HL-60 (cell line): ENCODE measurements at regions not wholly inside any gene's neighbourhood (a gene's known extent, or its start where the extent isn't known, plus 50 kb on each side); places are given as distances from the start of the nearest gene placed in this dataset.

Source experiments
- DNase-seq, 2 experiments: peaks; one replicate each; pipeline ENCODE4 v3.0.0-alpha.2; 2010 to 2020; ENCODE audit warnings: low read depth in 1 of 2, low spot score in 1 of 2
- H3K27ac ChIP-seq: fragments of 250-450 bp; sonication (Bioruptor Pico); replicated peaks from 2 replicates; pipeline ENCODE4 v1.5.1; 2020; ENCODE audit warnings: mild to moderate bottlenecking, moderate library complexity
- H3K27me3 ChIP-seq: fragments of 250-450 bp; sonication (Bioruptor Pico); 2 replicates; pipeline ENCODE4 v1.5.1; 2021; ENCODE audit warnings: mild to moderate bottlenecking, moderate library complexity; ENCODE audit not compliant: insufficient read depth, poor library complexity, severe bottlenecking
- H3K4me3 ChIP-seq: replicated peaks from 2 replicates; pipeline ENCODE4 v1.5.1; 2011; ENCODE audit warnings: mild to moderate bottlenecking, control low read depth, low read length; ENCODE audit not compliant: insufficient read depth
- GABPA ChIP-seq: IDR thresholded peaks from 2 replicates; pipeline ENCODE4 v1.6.1; 2012; ENCODE audit warnings: low read depth
- POLR2AphosphoS5 ChIP-seq: IDR thresholded peaks from 2 replicates; pipeline ENCODE4 v1.6.1; 2012; ENCODE audit warnings: low read depth
- SPI1 ChIP-seq: IDR thresholded peaks from 2 replicates; pipeline ENCODE4 v1.6.1; 2012; ENCODE audit warnings: low read depth, mild to moderate bottlenecking, borderline replicate concordance
- TF ChIP-seq, protein P1 (sequence below): IDR thresholded peaks from 2 replicates; pipeline ENCODE4 v1.6.1; 2012; ENCODE audit warnings: low read depth; ENCODE audit not compliant: insufficient replicate concordance
- TF ChIP-seq, protein P2 (sequence below): IDR thresholded peaks from one replicate; pipeline ENCODE4 v1.5.1; 2011; ENCODE audit warnings: low read length, control low read depth, inconsistent platforms; ENCODE audit not compliant: insufficient read depth

DNA sequence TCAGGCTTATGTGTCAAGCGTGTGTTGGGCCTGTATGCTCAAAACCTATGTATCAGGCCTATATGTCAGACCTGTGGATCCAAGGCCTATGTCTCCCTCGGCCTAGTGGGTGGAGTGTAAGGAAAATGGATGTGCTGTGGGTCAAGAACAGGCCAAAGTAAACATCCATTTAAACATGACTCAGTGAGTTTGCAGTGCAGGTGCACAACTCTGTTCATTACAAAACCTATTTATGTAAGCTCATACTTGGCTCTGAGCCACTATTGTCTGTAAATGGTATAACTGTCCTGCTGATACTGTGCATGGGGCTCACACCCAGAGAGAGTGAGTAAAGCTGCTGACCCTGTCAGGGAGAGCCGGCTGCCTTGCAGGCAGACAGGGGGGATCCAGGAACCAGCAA, 249.7 kb upstream of the AVPR1A start:
- no peak for DNase-seq
- no peaks in the 10 kb centered on the region for H3K27me3 ChIP-seq
- no peak overlapping the region for H3K27ac ChIP-seq
- TF ChIP-seq GABPA: no peak
- TF ChIP-seq, protein P1, sequence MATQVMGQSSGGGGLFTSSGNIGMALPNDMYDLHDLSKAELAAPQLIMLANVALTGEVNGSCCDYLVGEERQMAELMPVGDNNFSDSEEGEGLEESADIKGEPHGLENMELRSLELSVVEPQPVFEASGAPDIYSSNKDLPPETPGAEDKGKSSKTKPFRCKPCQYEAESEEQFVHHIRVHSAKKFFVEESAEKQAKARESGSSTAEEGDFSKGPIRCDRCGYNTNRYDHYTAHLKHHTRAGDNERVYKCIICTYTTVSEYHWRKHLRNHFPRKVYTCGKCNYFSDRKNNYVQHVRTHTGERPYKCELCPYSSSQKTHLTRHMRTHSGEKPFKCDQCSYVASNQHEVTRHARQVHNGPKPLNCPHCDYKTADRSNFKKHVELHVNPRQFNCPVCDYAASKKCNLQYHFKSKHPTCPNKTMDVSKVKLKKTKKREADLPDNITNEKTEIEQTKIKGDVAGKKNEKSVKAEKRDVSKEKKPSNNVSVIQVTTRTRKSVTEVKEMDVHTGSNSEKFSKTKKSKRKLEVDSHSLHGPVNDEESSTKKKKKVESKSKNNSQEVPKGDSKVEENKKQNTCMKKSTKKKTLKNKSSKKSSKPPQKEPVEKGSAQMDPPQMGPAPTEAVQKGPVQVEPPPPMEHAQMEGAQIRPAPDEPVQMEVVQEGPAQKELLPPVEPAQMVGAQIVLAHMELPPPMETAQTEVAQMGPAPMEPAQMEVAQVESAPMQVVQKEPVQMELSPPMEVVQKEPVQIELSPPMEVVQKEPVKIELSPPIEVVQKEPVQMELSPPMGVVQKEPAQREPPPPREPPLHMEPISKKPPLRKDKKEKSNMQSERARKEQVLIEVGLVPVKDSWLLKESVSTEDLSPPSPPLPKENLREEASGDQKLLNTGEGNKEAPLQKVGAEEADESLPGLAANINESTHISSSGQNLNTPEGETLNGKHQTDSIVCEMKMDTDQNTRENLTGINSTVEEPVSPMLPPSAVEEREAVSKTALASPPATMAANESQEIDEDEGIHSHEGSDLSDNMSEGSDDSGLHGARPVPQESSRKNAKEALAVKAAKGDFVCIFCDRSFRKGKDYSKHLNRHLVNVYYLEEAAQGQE: no peak
- TF ChIP-seq SPI1: no peak
- TF ChIP-seq, protein P2, sequence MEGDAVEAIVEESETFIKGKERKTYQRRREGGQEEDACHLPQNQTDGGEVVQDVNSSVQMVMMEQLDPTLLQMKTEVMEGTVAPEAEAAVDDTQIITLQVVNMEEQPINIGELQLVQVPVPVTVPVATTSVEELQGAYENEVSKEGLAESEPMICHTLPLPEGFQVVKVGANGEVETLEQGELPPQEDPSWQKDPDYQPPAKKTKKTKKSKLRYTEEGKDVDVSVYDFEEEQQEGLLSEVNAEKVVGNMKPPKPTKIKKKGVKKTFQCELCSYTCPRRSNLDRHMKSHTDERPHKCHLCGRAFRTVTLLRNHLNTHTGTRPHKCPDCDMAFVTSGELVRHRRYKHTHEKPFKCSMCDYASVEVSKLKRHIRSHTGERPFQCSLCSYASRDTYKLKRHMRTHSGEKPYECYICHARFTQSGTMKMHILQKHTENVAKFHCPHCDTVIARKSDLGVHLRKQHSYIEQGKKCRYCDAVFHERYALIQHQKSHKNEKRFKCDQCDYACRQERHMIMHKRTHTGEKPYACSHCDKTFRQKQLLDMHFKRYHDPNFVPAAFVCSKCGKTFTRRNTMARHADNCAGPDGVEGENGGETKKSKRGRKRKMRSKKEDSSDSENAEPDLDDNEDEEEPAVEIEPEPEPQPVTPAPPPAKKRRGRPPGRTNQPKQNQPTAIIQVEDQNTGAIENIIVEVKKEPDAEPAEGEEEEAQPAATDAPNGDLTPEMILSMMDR: no peak
- no peak for TF ChIP-seq POLR2AphosphoS5
- no peak overlapping the region for H3K4me3 ChIP-seq

DNA sequence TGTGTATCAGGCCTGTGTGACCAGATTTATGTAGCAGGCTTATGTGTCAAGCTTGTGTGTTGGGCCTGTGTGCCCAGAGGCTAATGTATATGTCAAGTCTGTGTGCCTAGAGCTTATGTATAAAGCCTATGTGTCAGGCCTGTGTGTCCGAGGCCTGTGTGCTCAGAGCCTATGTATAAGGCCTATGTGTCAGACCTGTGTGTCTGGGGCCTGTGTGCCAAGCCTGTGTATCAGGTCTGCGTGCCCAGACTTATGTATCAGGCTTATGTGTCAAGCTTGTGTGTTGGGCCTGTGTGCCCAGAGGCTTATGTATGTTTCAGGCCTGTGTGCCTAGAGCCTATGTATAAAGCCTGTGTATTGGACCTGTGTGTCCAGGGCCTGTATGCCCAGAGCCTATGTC, 249.3 kb upstream of the AVPR1A start:
- TF ChIP-seq GABPA (no peak), SPI1 (no peak), POLR2AphosphoS5 (no peak)
- TF ChIP-seq, protein P2: no peak
- TF ChIP-seq, protein P1: no peak
- no peaks in the 10 kb centered on the region for H3K27me3 ChIP-seq
- no peak overlapping the region for H3K4me3 ChIP-seq
- H3K27ac ChIP-seq: no peak overlapping the region
- DNase-seq: no peak

DNA sequence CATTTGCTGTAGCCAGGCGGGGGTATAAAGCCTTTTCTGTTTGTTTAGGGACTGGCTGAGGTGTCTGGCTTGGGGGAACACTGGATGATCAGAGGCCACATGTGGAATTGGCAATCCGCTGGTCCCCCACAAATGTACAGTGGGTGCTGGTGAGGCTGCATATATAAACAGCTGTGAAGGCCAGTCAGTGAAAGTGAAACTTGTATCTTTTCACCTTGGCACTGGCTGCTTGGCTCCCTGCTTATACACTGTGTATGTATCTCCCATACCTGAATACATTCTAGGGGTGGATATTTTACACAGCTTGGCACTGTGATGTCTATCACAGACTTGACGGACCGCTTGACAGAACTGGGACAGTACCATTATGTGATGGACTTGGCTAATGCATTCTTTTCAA, 246.8 kb upstream of the AVPR1A start:
- TF ChIP-seq SPI1 (no peak), POLR2AphosphoS5 (no peak), GABPA (no peak)
- TF ChIP-seq, protein P1: no peak
- TF ChIP-seq, protein P2: no peak
- DNase-seq: no peak

More for the DNA sequence above, 246.8 kb upstream of the AVPR1A start:
- H3K27ac ChIP-seq: no peak overlapping the region
- no peaks in the 10 kb centered on the region for H3K27me3 ChIP-seq
- no peak overlapping the region for H3K4me3 ChIP-seq
